Bone marrow (tissue), 2 donors: ENCODE measurements at regions not wholly inside any gene's neighbourhood (a gene's known extent, or its start where the extent isn't known, plus 50 kb on each side); places are given as distances from the start of the nearest gene placed in this dataset.
"Not testable (repeated sequence)": the region's sequence is repeated elsewhere in the genome, so short reads cannot be mapped to it uniquely, and the experiment has no call there.

Source experiments
- DNase-seq, 2 donors: peaks; one replicate each; lab custom pipeline; 2025; lab: John Stamatoyannopoulos, UW

DNA sequence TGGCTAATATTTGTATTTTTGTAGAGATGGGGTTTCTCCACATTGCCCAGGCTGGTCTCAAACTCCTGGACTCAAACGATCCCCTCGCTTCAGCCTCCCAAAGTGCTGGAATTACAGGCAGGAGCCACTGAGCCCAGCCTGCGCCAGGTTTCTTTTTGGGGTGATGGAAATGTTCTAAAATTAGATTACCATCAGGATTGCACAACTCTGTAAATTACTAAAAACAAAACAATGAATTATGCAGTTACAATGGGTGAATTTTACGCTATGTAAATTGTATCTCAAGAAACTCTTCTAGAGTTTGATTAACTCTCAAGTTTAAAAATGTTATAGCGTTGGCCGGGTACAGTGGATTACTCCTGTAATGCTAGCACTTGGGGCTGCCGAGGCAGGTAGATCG lies 118.9 kb upstream of the TBL1X start:
- no peak for DNase-seq

DNA sequence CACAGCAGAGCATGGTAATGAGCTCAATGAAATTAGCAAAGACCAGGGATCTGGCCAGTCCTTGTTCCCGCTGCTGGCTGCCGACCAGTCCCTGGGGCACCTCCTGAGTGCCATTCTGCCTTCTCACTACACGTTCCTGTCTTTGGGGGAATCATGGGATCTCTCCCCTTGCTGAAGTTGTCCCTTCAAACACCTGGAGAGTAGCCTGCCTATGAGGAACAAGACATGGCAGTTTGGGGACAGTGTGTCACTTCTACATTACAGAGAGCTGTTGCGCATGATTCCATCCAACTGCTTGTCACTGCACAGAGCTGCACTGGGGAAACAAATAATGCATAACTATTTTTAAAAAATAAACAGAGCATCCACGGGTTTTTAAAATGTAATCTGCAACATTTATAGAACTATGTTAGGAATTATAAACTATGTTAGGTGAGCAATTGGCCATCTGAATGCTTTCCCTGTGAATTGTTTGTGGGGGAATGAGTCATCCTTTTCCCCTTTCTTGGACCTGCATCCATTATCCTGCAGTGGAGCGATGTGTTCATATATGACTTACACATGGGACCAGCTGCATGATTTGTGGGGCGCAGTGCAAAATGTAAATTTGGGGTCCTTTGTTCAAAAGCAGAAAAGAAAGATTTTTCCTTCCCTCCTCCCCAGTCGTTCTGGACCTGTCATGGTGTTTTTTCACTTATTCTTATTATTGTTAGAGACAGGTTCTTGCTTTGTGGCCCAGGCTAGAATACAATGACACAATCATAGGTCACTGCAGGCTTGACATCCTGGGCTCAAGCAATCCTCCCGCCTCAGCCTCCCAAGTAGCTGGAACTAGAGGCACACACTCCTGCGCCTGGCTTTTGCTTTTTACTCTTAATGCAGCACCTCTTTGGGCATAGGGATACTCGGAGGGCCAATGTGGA lies 115.0 kb upstream of the TBL1X start:
- DNase-seq: no peak

DNA sequence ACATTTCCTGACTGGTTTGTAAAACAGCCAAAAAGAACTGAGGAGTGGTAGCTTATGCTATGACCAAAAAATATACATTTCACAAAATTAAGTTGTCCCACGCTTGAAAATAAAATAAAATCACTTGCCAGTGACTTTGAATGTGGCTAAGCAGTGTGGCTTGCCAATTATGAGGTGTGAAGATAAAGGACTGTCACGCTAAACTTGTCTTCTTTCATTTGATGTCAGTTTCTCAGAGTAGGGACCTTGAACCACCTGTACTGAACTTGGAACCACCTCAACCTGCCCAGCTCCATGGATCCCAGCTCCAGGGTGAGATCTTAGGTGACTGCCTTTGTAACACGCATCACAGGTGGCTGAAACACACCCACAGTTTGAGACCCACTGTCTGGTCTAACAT lies 113.7 kb upstream of the TBL1X start:
- DNase-seq: no peak

GRCh38 chrX:9352243-9352642 lies 112.6 kb upstream of the TBL1X start:
- no peak for DNase-seq

- peak; percentile 13 to 24 for DNase-seq
Measured at GRCh38 chrX:9352694-9353411, 112.0 kb upstream of the TBL1X start.

- no peak for DNase-seq
Measured at GRCh38 chrX:9354918-9355317, 109.9 kb upstream of the TBL1X start.

DNA sequence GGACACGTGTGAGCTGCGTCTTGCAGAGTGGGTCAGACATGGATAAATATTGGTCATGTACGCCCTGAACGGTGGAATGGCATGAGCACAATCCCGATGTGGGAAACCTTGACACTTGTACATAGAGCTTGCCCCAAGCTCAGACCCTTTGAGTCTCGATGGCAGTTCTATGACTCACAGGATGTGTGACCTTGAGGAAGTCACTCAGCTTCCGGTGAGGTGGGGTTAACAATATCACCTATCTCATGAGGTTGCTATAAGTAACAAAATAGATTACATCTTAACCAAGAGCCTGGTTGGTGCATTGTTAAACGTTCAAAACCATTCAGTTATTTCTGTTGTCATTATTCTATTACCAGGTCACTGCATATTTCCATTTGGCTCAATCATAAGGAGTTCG lies 109.1 kb upstream of the TBL1X start:
- no peak for DNase-seq

DNA sequence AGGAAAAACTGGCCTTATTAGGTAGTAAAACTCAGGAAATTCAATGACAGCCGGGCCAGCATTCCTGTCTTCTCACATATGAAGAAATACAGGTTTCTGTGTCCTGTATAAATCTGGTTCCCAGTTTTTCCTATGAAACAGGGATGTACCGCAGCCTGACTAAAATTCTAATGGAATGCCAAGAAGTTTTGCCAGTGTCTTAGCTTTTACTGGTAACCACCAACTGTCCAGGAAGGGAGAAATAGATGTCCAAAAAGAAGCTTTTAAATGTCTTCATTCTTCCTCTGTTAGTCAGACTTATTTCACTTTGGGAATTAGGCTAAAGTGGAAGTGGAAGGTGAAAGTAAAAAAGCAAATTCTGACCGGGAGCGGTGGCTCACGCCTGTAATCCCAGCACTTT lies 108.0 kb upstream of the TBL1X start:
- DNase-seq: no peak

DNA sequence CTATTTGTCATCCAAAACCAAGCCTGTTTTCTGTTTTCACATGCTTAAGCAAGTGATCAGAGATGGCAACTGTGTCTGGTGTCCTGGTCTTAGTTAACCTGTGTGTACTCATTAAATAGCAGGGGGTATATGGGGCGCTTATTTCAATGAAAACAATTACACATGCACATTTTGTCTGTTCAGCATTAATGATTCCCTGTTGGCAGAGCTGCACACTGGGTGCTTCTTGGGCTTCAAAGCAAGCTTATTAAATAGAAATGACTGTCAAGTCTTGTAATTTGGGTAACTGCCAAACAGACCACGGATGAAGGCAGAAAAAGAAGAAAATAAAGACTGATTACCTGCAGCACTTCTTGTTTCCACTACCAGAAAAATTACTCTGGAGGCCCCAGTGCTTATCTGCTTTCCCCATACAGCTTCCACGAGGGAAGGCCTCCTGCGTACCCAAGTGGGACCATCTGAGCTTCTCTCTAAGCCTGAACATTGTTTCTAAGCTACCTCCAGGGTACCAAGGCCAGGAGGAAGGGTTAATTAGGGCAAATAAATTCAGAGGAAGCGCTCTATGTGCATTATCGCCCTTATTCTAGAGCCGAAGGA lies 107.2 kb upstream of the TBL1X start:
- DNase-seq: no peak

DNA sequence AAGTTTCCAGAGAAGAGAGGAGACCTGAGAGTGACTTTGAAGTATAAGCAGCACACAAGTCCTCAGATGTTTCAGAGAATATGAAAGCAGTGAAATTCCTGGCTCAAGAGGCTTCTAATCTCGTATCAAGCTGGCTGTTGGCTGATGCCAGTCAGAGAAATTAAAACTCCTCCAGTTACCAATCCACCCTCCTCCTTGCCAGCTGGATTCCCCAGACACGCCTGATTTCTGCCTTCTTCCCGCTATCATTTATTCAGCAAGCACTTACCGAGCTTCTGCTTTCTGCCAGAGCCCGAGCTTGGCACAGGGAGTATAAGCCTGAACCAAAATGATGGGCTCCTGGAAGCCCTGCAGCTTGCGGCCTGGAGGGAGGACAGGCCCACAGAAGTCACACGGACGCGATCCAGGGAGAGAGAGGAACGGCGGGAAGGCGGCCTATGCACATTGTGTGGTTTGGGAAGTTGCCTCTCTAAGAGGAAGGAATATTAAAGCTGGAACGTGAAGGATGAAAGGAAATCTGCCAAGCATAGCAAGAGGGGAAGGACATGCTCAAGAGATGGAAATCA lies 102.4 kb upstream of the TBL1X start:
- DNase-seq: no peak

GRCh38 chrX:9367421-9367820 lies 97.4 kb upstream of the TBL1X start:
- no peak for DNase-seq

DNA sequence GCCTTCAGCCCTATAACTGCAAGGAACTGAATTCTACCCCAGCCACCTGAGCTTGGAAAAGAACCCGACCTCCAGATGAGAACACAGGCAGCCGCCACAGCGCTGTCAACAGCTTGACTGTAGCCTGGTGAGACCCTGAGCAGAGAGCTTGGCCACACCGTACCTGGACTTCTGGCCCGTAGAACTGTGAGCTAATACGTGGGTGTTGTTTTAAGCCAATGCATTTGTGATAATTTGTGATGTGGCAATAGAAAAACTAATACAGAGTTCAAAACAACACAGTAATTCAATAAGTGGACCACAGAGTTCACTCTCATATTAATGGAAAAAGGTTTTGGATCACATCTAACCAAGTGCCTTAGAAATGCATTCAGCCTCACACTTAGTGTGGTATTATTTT lies 96.6 kb upstream of the TBL1X start:
- no peak for DNase-seq

- no peak for DNase-seq
Measured at GRCh38 chrX:9369802-9370291, 95.0 kb upstream of the TBL1X start.

- no peak for DNase-seq
Measured at GRCh38 chrX:9370893-9371292, 94.0 kb upstream of the TBL1X start.

DNA sequence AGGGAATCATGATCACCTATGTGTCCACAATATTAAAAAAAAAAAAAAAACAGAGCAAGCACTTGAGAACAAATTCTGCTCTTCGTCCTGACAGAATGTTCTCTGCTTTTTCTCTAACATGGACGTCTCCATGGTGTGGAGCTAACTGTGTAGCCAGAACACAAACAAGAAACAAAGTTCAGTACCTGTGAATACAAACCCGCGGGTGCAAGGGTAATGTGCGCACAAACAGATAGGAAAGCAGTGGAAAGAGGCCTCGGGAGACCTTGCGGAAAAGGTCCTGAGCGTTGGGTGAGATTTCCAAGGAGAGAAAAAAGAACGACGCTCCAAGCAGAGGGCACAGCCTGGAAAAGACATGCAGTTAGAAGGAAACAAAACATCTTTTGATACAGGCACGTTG lies 92.0 kb upstream of the TBL1X start:
- no peak for DNase-seq

DNA sequence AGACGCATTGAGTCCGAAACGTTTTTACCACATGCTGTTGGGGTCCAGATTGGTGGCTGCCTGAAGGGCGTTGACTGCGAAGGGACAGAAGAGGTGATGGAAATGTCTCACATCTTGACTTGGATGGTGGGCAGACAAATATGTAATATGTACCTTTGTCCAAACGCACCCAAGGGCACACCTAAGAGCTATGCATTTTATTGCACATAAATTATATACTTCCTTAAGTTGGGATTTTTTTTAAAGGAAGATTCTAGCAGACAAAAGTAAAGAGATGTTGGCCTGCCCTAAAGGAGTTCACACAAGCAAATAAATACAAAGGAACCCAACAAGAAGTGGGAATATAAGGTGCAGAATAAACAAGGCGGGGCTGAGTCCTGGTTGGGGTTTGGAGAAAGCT lies 91.1 kb upstream of the TBL1X start:
- DNase-seq: no peak

DNA sequence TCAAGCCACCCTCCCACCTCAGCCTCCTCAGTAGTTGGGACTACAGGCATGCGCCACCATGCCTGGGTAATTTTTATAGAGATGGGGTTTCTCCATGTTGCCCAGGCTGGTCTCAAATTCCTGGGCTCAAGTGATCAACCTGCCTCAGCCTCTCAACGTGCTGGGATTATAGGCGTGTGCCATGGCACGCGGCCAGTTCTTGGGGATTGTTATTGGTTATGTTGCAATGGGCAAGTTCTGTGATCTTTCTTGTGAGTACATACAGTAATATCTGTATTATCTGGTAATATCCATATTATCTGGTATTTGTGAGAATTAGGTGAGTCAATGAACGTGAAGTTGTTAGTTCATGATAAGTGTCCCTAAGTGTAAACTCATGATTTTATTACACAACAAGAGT lies 90.3 kb upstream of the TBL1X start:
- no peak for DNase-seq

- no peak for DNase-seq
Measured at GRCh38 chrX:9376111-9376510, 88.7 kb upstream of the TBL1X start.

DNA sequence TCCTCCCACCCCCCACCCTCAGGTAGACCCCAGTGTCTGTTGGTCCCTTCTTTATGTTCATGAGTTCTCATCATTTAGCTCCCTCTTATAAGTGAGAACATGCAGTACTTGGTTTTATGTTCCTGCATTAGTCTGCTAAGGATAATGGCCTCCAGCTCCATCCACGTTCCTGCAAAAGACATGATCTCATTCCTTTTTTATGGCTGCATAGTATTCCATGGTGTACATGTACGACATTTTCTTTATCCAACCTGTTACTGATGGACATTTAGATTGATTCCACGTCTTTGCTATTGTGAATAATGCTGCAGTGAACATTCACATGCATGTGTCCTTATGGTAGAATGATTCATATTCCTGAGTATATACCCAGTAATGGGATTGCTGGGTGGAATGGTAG lies 87.6 kb upstream of the TBL1X start:
- not testable (repeated sequence) for DNase-seq

GRCh38 chrX:9378980-9379696 lies 85.7 kb upstream of the TBL1X start:
- DNase-seq: no peak

- DNase-seq: no peak
Measured at GRCh38 chrX:9379697-9380551, 84.9 kb upstream of the TBL1X start.
